ENCODE measurements at regions not wholly inside any gene's neighbourhood (a gene's known extent, or its start where the extent isn't known, plus 50 kb on each side); places are given as distances from the start of the nearest gene placed in this dataset.
A peak's percentile ranks its signal among the peaks of the same experiment; 100 is the strongest.

DNA sequence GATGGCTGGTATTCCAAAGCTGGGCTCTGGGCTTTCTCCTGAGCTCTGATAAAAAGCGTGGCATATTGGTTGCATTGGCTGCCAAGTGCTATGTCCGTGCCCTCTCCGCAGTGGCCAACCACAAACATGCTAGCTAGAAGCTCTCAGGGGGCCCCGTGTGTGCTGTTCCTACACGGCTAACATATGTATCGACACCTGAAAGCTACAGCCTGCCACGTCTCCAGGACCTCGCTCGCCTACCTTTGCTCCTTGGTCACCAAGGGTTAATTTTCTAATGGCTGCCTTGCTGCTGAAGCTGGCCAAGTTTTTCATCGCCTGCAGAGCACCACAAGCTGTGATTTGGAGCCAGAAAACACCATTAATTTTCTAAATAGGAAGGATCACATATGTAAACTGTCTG lies 888.4 kb downstream of the BCL11A start:
- Mint-ChIP-seq H3K36me3 (no peaks in the 10 kb centered on the region), H3K4me3 (no peak overlapping the region), H3K27me3 (ENCODE audit: low read depth in 3 of 3) (no peaks in the 10 kb centered on the region), H3K4me1 (no peaks in the 10 kb centered on the region), H3K27ac (no peak overlapping the region), H3K9me3 (peaks cover 0 to 2% (median 0%) of the 10 kb centered on the region in 6 donors)
- DNase-seq, result no peak

DNA sequence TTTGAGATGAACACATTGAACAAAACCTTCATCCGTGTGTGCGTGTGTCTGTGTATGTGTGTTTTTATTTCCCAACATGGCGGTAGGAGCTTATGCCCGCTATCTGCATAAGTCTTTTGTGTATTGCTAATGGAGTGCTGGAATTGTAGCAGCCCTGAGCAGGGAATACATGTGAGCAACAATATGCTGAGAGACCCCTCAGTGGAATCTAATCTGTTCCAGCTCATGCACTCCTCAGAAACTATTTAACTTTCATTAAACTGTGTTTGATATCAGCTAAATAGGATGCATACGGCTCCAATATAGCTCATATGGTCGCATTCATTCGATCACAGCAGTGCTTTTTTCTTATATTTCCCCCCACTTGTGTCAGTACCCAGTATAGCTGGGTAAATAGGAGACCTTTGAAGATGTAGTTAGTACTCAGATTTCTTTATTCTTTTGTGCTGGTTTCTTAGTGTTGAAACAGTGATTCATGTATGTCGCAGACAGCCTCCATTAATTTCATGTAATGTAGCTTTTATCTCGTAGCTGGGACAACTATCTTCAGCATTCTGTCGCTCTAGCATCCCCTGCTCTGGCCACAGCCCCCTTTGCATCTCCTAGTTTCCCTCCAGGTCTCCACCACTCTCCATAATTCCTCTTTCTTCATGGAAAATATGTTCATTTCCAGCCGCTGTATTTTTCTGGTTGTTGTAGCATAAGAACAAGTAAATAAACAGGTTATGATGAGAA lies 891.2 kb downstream of the BCL11A start:
- Mint-ChIP-seq H3K27ac (no peak overlapping the region), H3K27me3 (ENCODE audit: low read depth in 3 of 3) (peaks cover 0 to 2% (median 0%) of the 10 kb centered on the region in 3 donors), H3K4me3 (no peak overlapping the region), H3K4me1 (no peaks in the 10 kb centered on the region), H3K9me3 (peaks cover 0 to 2% (median 0%) of the 10 kb centered on the region in 6 donors), H3K36me3 (no peaks in the 10 kb centered on the region)
- DNase-seq, result no peak

DNA sequence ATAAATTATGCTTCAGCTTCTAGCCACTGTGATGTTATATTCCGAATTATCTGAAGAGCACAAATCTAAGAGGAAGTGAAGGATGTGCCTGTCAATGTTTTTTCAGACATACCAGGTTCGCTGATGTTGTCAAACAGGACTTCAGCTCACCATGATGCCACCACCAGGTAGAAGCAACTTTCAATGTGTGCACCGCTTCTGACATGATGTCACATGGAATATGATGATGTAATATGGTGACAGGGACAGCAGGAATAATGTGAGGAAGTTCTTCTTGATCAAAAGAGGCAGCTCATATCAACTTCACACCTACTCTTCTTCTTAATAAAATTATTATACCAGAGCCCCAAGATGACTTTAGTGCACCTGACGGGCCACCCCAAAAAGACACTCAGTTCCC lies 893.2 kb downstream of the BCL11A start:
- no peak overlapping the region for H3K27ac Mint-ChIP-seq
- H3K9me3 Mint-ChIP-seq, result peaks cover 0 to 2% (median under 1%) of the 10 kb centered on the region in 6 donors
- H3K4me1 Mint-ChIP-seq, result no peaks in the 10 kb centered on the region

DNA sequence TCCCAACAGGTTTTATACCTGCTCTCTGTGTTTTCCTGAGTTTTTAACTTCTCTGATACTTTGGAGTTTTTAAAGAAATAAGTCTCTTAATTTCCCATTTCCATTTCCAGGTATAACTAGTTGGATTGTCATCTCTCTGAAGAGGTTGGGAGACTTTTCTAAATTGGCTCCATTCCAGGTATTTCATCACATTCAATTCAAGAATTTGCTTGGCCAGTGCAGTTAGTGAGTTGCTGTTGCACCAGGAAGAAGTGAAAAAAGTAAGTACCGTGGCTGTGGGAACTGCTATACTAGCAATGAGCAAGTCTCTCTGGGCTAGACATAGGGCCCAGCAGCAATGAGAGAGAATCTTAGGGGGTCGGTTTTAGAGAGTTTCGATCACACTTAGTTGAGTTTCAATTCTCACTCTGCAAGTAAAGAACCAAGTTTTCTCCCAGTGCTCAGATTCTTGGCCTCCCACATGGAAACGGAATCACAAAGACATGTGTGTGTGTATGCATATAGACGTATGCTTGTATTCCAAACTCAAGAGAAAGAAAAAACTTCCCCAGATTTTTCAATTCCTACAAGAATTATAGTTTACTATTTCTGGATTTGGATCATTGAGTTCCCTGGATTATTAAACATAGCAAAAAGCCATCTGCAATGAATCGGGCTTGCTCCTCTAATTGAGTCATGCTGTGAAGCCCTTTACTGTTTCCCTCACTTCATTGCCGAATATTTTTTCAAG lies 894.4 kb downstream of the BCL11A start:
- no peaks in the 10 kb centered on the region for H3K4me1 Mint-ChIP-seq
- H3K9me3 Mint-ChIP-seq, result peaks cover 0 to 4% (median 2%) of the 10 kb centered on the region in 6 donors
- peaks cover 0 to 2% (median 0%) of the 10 kb centered on the region in 3 donors for H3K27me3 Mint-ChIP-seq (ENCODE audit: low read depth in 3 of 3)
- H3K27ac Mint-ChIP-seq, result no peak overlapping the region
- no peak for DNase-seq
- no peaks in the 10 kb centered on the region for H3K36me3 Mint-ChIP-seq
- H3K4me3 Mint-ChIP-seq, result no peak overlapping the region

More for the DNA sequence above, 893.2 kb downstream of the BCL11A start:
- no peaks in the 10 kb centered on the region for H3K36me3 Mint-ChIP-seq
- H3K27me3 Mint-ChIP-seq (ENCODE audit: low read depth in 3 of 3), result peaks cover 0 to 2% (median 0%) of the 10 kb centered on the region in 3 donors
- DNase-seq, result no peak
- H3K4me3 Mint-ChIP-seq, result no peak overlapping the region

DNA sequence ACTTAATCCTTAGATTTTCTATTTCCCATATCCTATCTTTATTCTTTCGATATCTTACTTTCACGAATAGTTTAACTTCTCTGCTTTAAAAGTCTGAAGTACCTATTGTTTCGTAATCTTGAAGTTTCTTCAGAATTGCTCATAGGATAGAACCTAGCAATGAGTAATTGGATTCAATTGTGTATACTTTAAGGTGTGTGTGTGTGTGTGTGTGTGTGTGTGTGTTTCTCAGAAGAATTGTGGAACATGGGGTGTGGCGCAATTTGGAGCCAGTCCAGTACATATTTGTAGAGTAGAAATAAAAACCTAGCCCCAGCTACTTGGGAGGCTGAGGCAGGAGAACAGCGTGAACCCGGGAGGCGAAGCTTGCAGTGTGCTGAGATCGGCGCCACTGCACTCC lies 897.6 kb downstream of the BCL11A start:
- H3K9me3 Mint-ChIP-seq, result peaks cover 0 to 9% (median 2%) of the 10 kb centered on the region in 6 donors
- H3K36me3 Mint-ChIP-seq, result no peaks in the 10 kb centered on the region
- peaks cover 0 to 2% (median 0%) of the 10 kb centered on the region in 3 donors for H3K27me3 Mint-ChIP-seq (ENCODE audit: low read depth in 3 of 3)
- H3K4me3 Mint-ChIP-seq, result no peak overlapping the region
- H3K27ac Mint-ChIP-seq, result no peak overlapping the region
- H3K4me1 Mint-ChIP-seq, result no peaks in the 10 kb centered on the region
- DNase-seq, result no peak

DNA sequence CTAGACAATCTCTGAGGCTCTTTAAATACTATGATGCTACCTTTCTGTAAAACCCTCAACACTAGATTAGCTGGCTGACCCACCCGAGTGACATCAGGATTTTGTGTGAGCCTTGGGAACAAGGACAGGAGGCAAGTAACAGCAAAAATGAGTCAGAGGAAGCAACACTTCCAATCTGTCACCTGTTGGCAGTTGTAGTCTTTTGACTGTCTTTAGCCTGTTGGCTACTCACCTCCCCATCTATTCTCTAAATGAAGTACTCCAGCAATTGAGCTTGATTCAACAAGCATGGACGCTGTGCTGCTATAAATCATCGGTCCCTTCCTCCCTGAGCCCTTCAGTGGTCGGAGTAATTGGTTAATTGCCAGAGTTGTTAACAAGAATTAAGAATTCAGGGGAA lies 898.7 kb downstream of the BCL11A start:
- Mint-ChIP-seq H3K4me1 (no peaks in the 10 kb centered on the region), H3K4me3 (no peak overlapping the region), H3K36me3 (no peaks in the 10 kb centered on the region), H3K27ac (no peak overlapping the region), H3K27me3 (ENCODE audit: low read depth in 3 of 3) (peaks cover 0 to 2% (median 0%) of the 10 kb centered on the region in 3 donors), H3K9me3 (peaks cover 0 to 10% (median 3%) of the 10 kb centered on the region in 6 donors)
- DNase-seq, result no peak

DNA sequence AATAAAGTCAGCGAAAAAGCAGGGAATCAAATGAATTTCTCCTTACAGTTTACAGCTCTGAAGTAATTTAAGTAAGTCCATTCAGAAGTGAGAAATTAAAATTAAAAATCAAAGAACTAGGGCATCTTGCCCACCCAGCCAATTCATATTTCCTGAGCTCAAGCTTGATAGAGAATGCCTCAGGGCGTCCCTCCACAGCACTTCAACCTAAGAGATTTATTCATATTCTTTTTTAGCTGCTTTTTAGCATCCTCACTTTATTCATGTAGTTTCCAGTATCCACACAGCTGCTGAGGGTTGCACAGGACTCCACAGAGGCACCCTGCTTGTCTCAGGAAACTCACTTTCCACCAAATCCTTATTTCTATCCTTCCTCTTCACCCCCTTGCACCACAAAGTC lies 900.3 kb downstream of the BCL11A start:
- Mint-ChIP-seq H3K27me3 (ENCODE audit: low read depth in 3 of 3) (peaks cover 0 to 2% (median 0%) of the 10 kb centered on the region in 3 donors), H3K27ac (no peak overlapping the region), H3K9me3 (peaks cover 0 to 10% (median 3%) of the 10 kb centered on the region in 6 donors), H3K4me1 (no peaks in the 10 kb centered on the region), H3K36me3 (no peaks in the 10 kb centered on the region), H3K4me3 (no peak overlapping the region)
- DNase-seq, result no peak

DNA sequence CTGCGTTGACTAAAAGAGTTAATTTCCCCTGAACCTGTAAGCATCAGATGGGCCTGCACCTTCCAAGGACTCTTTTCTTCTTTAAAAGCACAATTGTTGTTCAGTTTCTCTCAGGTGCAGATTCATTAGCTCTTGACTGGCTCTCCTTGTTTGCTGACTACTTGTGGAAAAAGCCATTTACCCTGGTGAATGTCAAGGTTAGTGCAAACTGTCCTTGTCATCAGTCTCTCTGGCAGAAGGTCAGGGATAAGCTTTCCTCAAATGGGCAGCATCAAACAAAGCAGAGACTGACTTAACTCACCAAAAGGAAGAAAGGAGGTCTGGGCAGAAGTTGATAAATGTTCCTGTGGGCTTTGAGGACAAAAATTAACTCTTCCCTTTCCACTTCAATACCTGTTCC lies 922.7 kb downstream of the BCL11A start:
- Mint-ChIP-seq H3K27ac (no peak overlapping the region), H3K9me3 (peaks cover 0 to 8% (median 4%) of the 10 kb centered on the region in 6 donors), H3K4me3 (no peak overlapping the region), H3K4me1 (no peaks in the 10 kb centered on the region), H3K27me3 (ENCODE audit: low read depth in 3 of 3) (no peaks in the 10 kb centered on the region), H3K36me3 (no peaks in the 10 kb centered on the region)
- no peak for DNase-seq

DNA sequence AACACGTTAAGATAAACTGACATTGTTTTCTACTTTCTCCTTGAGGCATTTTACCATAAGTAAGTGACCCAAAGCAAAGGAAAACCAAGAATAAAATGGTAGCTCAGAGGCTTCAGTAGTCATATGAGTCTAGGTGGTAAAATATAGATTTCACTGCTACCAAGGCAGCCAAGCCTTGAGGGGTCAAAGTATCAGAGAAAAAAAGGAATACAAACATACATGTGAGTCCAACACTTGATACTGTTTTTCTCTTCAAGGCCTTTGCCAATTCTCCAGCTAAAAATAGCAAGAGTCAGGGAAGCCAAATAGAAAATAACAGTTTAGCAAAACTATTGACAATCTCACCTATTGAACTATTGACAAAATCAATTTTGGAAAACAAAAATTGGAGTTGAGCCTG lies 925.9 kb downstream of the BCL11A start:
- H3K4me3 Mint-ChIP-seq, result no peak overlapping the region

DNA sequence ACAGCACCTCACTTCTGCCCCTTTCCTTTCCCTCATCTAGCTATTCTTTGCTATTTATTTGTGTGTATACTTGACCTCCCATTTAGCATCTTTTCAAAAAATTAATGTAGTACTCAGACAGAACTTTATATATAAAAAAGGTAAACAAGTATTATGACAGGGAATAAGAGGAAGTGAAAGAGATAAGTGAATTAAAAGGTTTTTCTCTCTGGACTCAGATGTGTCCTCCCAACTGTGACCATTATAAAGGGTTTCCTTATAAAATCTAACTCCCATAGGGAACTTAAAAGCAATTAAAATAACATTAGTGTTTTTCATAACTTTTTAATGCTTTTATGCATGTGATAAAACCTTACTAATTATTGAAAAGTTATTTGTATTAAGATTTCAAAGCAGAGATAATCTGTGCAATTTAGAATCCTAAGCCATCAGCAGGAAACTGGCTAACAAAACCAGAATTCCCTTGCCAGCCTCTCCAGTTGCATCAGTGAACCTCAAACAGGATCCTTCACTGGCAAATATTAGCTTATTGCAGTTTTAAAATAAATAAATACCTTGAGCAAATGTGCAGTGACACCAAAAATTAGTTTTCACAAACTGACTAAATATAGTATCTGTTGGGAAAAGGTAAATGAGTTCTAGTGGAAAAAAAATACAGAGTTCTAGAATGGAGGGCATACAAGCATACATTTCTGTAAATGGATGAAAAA lies 930.7 kb downstream of the BCL11A start:
- DNase-seq, result no peak
- H3K27ac Mint-ChIP-seq, result no peak overlapping the region
- peaks cover 0 to 4% (median 2%) of the 10 kb centered on the region in 3 donors for H3K27me3 Mint-ChIP-seq (ENCODE audit: low read depth in 3 of 3)
- H3K9me3 Mint-ChIP-seq, result peaks cover 0 to 16% (median 12%) of the 10 kb centered on the region in 6 donors
- H3K4me1 Mint-ChIP-seq, result no peaks in the 10 kb centered on the region
- peaks cover 0 to 2% (median 0%) of the 10 kb centered on the region in 3 donors for H3K36me3 Mint-ChIP-seq
- H3K4me3 Mint-ChIP-seq, result no peak overlapping the region

More for the DNA sequence above, 925.9 kb downstream of the BCL11A start:
- Mint-ChIP-seq H3K4me1 (no peaks in the 10 kb centered on the region), H3K9me3 (peaks cover 2 to 10% (median 4%) of the 10 kb centered on the region in 6 donors), H3K36me3 (no peaks in the 10 kb centered on the region), H3K27me3 (ENCODE audit: low read depth in 3 of 3) (peaks cover 0 to 2% (median 0%) of the 10 kb centered on the region in 3 donors), H3K27ac (no peak overlapping the region)
- DNase-seq, result no peak

DNA sequence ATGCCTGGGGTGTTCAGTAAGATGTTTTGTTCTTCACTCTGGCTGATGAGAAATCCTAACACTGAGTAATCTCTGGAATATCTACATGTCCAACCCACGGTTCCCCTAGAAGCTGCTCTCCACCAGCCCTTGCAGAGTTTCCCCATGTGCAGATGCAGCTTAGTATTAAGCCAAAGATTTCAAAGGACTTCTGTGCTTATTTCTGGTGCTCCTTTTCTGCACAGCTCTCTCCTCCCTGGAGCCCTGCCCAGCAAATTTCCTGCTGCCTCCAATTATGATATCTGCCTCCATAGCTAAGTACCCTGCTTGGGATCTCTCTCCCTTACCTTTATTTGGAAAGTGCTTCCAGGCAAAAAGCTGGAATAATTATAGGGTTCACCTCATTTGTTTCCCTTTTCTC lies 949.3 kb downstream of the BCL11A start:
- Mint-ChIP-seq H3K4me1 (no peaks in the 10 kb centered on the region), H3K4me3 (no peak overlapping the region), H3K36me3 (no peaks in the 10 kb centered on the region), H3K27ac (no peak overlapping the region), H3K27me3 (ENCODE audit: low read depth in 3 of 3) (no peaks in the 10 kb centered on the region), H3K9me3 (peaks cover 3 to 20% (median 7%) of the 10 kb centered on the region in 6 donors)
- DNase-seq, result no peak

DNA sequence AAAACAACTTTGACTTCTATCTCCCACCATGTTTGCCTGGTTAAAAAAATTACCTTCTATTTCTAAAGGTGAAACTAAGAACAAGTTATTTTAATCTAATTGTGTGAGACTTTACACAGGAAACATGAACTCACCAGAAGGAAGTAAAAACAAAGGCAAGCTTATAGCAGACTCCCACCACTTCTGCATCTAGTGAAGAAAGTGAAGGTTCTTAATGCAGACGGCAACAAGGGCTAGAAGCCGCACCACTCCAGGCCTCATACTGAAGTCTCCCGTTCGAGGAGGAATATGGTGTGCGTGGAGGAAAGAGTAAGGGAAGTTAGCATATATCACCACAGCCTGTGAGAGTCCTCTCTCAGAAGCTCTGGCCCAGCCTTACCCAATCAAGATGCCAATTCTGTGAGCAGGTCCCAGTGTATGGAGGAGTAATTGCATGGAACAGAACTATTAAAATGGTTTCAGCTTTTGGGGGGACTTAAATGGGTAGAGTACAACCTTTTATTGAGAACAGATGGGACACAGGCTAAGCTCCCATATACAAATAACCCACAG lies 958.7 kb downstream of the BCL11A start:
- Mint-ChIP-seq H3K9me3 (peaks cover 0 to 20% (median 2%) of the 10 kb centered on the region in 6 donors), H3K4me3 (no peak overlapping the region), H3K27me3 (ENCODE audit: low read depth in 3 of 3) (peaks cover 0 to 1% (median 0%) of the 10 kb centered on the region in 3 donors), H3K36me3 (no peaks in the 10 kb centered on the region), H3K27ac (peak overlapping the region in 1 of 6 donors; percentile 24), H3K4me1 (peaks cover 5 to 23% of the 10 kb centered on the region in 2 donors)
- peak in 2 of 3 donors; percentile 0 to 3 for DNase-seq

DNA sequence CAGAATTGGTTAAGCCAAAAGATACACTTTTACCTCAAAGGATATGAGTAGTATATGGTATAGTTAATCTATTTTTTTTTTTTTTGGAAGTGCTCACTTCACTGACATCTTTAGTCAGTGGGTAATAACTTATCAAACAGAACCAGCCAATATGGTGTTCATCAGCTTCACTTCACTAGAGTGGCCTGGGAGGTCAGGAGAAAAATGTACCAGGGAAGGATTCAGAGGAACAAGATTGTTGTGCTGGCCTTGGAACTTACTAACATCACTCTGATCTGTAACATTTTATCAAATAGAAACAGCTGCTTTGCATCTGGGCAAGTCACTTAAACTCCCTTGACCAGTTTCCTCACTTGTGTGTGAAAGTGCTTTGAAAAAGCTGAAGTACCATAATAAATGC lies 962.7 kb downstream of the BCL11A start:
- H3K36me3 Mint-ChIP-seq, result no peaks in the 10 kb centered on the region
- no peak overlapping the region for H3K4me3 Mint-ChIP-seq
- DNase-seq, result no peak
- peaks cover 0 to 7% (median under 1%) of the 10 kb centered on the region in 6 donors for H3K9me3 Mint-ChIP-seq
- H3K4me1 Mint-ChIP-seq, result peaks cover 5 to 23% of the 10 kb centered on the region in 2 donors
- H3K27ac Mint-ChIP-seq, result no peak overlapping the region
- H3K27me3 Mint-ChIP-seq (ENCODE audit: low read depth in 3 of 3), result peaks cover 0 to 1% (median 0%) of the 10 kb centered on the region in 3 donors

All from immature natural killer cell (primary cell).